ENCODE measurements at regions not wholly inside any gene's neighbourhood (a gene's known extent, or its start where the extent isn't known, plus 50 kb on each side); places are given as distances from the start of the nearest gene placed in this dataset.

DNA sequence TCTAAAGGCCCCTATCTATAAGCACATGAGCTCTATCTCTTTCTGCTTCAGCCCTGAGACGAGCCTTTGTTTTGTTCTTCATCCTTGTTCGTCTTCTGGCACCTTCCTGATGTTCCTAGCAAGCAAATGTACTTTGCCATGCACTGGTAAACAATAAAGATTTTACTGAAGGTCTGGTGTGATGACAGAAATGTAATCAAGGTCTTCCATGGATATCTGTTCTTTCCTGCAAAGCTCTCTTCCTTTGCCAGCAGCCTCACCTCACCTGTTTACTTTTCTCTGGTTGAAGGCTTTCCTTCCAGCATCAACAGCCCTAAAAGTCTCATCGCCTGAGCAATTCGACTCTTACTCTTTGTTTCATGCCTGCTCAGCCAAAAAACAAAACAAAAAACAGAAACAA lies 330.3 kb downstream of the PCNX1 start:
- Histone ChIP-seq H3K4me1 (ENCODE audit: insufficient read depth, low read length, poor library complexity, severe bottlenecking) (peaks cover 18% of the 10 kb centered on the region), H3K9me3 (ENCODE audit: insufficient read depth, low read depth, low read length) (no peaks in the 10 kb centered on the region), H3K9ac (ENCODE audit: low read depth, low read length, poor library complexity, severe bottlenecking) (no peak overlapping the region), H3K9me2 (replicated peaks; ENCODE audit: low read depth, low read length) (no peaks in the 10 kb centered on the region), H3K4me2 (ENCODE audit: low read depth, low read length, poor library complexity, severe bottlenecking) (no peak overlapping the region), H3K4me3 (ENCODE audit: low read length, poor library complexity, severe bottlenecking) (no peak overlapping the region), H3K36me3 (ENCODE audit: insufficient read depth, low read length) (no peaks in the 10 kb centered on the region), H2AFZ (ENCODE audit: low read length) (no peak overlapping the region), H3K79me2 (ENCODE audit: insufficient read depth, low read length) (no peaks in the 10 kb centered on the region), H3K27me3 (ENCODE audit: insufficient read depth, low read length, poor library complexity, severe bottlenecking) (no peaks in the 10 kb centered on the region), H4K20me1 (ENCODE audit: insufficient read depth, low read length, poor library complexity, severe bottlenecking) (no peaks in the 10 kb centered on the region), H3F3A (ENCODE audit: low read depth) (no peaks in the 10 kb centered on the region)
- TF ChIP-seq, protein P1, sequence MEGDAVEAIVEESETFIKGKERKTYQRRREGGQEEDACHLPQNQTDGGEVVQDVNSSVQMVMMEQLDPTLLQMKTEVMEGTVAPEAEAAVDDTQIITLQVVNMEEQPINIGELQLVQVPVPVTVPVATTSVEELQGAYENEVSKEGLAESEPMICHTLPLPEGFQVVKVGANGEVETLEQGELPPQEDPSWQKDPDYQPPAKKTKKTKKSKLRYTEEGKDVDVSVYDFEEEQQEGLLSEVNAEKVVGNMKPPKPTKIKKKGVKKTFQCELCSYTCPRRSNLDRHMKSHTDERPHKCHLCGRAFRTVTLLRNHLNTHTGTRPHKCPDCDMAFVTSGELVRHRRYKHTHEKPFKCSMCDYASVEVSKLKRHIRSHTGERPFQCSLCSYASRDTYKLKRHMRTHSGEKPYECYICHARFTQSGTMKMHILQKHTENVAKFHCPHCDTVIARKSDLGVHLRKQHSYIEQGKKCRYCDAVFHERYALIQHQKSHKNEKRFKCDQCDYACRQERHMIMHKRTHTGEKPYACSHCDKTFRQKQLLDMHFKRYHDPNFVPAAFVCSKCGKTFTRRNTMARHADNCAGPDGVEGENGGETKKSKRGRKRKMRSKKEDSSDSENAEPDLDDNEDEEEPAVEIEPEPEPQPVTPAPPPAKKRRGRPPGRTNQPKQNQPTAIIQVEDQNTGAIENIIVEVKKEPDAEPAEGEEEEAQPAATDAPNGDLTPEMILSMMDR (conservative IDR thresholded peaks at IDR 0.05; ENCODE audit: low read length): no peak
- no peak for TF ChIP-seq EZH2phosphoT487 (IDR thresholded peaks at IDR 0.05; ENCODE audit: borderline replicate concordance)

DNA sequence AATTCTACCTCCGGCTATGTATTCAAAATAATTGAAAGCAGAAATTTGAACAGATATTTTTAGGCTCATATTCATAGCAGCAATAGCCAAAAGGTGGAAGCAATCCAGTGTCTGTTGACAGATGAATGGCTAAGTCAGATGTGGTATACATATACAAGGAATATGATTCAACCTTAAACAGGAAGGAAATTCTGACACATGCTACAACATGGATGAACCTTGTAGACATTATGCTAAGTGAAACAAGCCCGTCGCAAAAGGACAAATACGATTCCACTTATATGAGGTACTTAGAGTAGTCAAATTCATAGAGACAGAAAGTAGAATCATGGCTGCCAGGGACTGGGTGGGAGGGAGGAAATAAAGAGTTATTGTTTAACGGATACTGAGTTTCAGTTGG lies 331.6 kb downstream of the PCNX1 start:
- Histone ChIP-seq H3F3A (ENCODE audit: low read depth) (no peaks in the 10 kb centered on the region), H3K4me1 (ENCODE audit: insufficient read depth, low read length, poor library complexity, severe bottlenecking) (peaks cover 18% of the 10 kb centered on the region), H2AFZ (ENCODE audit: low read length) (no peak overlapping the region), H4K20me1 (ENCODE audit: insufficient read depth, low read length, poor library complexity, severe bottlenecking) (no peaks in the 10 kb centered on the region), H3K79me2 (ENCODE audit: insufficient read depth, low read length) (no peaks in the 10 kb centered on the region), H3K36me3 (ENCODE audit: insufficient read depth, low read length) (no peaks in the 10 kb centered on the region), H3K9me2 (replicated peaks; ENCODE audit: low read depth, low read length) (no peaks in the 10 kb centered on the region), H3K9ac (ENCODE audit: low read depth, low read length, poor library complexity, severe bottlenecking) (no peak overlapping the region), H3K4me3 (ENCODE audit: low read length, poor library complexity, severe bottlenecking) (no peak overlapping the region), H3K9me3 (ENCODE audit: insufficient read depth, low read depth, low read length) (no peaks in the 10 kb centered on the region), H3K27me3 (ENCODE audit: insufficient read depth, low read length, poor library complexity, severe bottlenecking) (no peaks in the 10 kb centered on the region), H3K4me2 (ENCODE audit: low read depth, low read length, poor library complexity, severe bottlenecking) (no peak overlapping the region)
- no peak for TF ChIP-seq EZH2phosphoT487 (IDR thresholded peaks at IDR 0.05; ENCODE audit: borderline replicate concordance)

DNA sequence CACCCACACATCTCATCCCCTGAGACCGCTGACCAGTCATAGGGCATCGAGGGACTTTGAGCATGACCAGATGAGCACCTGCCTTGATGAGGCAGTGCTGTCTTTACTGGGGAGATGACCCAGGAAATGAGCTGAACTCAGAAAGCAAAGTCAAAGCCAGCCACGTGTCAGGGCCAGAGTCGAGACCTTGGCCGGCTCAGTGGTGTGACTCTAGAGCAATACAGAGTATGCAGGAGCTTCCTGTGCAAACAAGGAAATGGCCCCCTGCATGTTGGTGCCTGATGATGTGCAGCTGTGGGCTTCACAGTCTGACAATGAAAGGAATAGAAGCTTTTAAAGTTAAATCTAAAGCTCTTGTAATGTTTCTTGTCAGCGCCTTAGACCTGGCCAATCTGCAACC lies 332.9 kb downstream of the PCNX1 start:
- Histone ChIP-seq H2AFZ (ENCODE audit: low read length) (peak overlapping the region; percentile 82), H3K9me3 (ENCODE audit: insufficient read depth, low read depth, low read length) (no peaks in the 10 kb centered on the region), H3K9ac (ENCODE audit: low read depth, low read length, poor library complexity, severe bottlenecking) (no peak overlapping the region), H3K4me3 (ENCODE audit: low read length, poor library complexity, severe bottlenecking) (no peak overlapping the region), H3K4me1 (ENCODE audit: insufficient read depth, low read length, poor library complexity, severe bottlenecking) (peaks cover 23% of the 10 kb centered on the region), H3K9me2 (replicated peaks; ENCODE audit: low read depth, low read length) (no peaks in the 10 kb centered on the region), H3F3A (ENCODE audit: low read depth) (no peaks in the 10 kb centered on the region), H3K4me2 (ENCODE audit: low read depth, low read length, poor library complexity, severe bottlenecking) (no peak overlapping the region), H3K79me2 (ENCODE audit: insufficient read depth, low read length) (no peaks in the 10 kb centered on the region), H3K27me3 (ENCODE audit: insufficient read depth, low read length, poor library complexity, severe bottlenecking) (no peaks in the 10 kb centered on the region), H3K36me3 (ENCODE audit: insufficient read depth, low read length) (no peaks in the 10 kb centered on the region), H4K20me1 (ENCODE audit: insufficient read depth, low read length, poor library complexity, severe bottlenecking) (no peaks in the 10 kb centered on the region)
- TF ChIP-seq EZH2phosphoT487 (IDR thresholded peaks at IDR 0.05; ENCODE audit: borderline replicate concordance): no peak
- TF ChIP-seq, protein P1 (conservative IDR thresholded peaks at IDR 0.05; ENCODE audit: low read length): no peak

DNA sequence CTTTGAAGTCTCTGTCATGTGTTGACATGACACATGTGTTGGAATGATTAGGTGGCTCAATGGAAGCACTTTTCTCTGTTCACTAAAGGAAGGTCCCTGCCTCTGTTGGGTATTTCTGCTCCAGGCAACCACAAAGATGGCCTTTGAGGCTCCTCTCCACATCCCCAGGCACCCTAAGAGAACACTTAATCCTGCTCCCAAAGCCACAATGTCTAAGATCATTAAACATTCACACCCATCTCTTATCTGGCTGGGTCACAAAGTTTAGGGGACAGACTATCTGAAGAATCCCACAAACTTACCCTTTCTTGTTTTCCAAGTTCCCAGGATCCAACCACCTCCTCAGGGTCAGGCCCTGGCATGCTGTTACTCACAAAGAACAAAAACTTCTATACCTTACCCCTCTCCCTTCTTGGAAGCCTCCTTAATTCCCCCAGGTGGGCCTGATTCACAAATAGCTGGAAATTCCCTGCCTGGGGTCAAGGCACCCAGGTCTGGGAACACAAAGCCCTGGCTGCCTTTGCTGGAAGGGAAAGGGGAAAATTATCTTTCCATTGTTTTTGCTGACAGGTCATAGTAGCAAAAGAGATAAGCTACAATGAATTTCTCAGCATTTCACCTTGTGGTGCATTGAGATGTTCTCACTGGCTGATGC lies 333.7 kb downstream of the PCNX1 start:
- Histone ChIP-seq H3K36me3 (ENCODE audit: insufficient read depth, low read length) (no peaks in the 10 kb centered on the region), H3F3A (ENCODE audit: low read depth) (no peaks in the 10 kb centered on the region), H3K9ac (ENCODE audit: low read depth, low read length, poor library complexity, severe bottlenecking) (no peak overlapping the region), H3K9me3 (ENCODE audit: insufficient read depth, low read depth, low read length) (no peaks in the 10 kb centered on the region), H3K79me2 (ENCODE audit: insufficient read depth, low read length) (no peaks in the 10 kb centered on the region), H3K27me3 (ENCODE audit: insufficient read depth, low read length, poor library complexity, severe bottlenecking) (no peaks in the 10 kb centered on the region), H3K4me3 (ENCODE audit: low read length, poor library complexity, severe bottlenecking) (no peak overlapping the region), H2AFZ (ENCODE audit: low read length) (no peak overlapping the region), H3K4me1 (ENCODE audit: insufficient read depth, low read length, poor library complexity, severe bottlenecking) (peaks cover 31% of the 10 kb centered on the region), H4K20me1 (ENCODE audit: insufficient read depth, low read length, poor library complexity, severe bottlenecking) (no peaks in the 10 kb centered on the region), H3K9me2 (replicated peaks; ENCODE audit: low read depth, low read length) (no peaks in the 10 kb centered on the region), H3K4me2 (ENCODE audit: low read depth, low read length, poor library complexity, severe bottlenecking) (no peak overlapping the region)
- TF ChIP-seq, protein P1 (conservative IDR thresholded peaks at IDR 0.05; ENCODE audit: low read length): no peak

Measured in Loucy (cell line).